GM12801 (cell line): ENCODE measurements at regions not wholly inside any gene's neighbourhood (a gene's known extent, or its start where the extent isn't known, plus 50 kb on each side); places are given as distances from the start of the nearest gene placed in this dataset.

Experiments
- CTCF ChIP-seq: IDR thresholded peaks from one replicate; pipeline ENCODE4 v1.5.1; 2011; ENCODE audit warnings: control low read depth; ENCODE audit not compliant: insufficient read length; ENCODE audit errors: extremely low read depth

- no peak for TF ChIP-seq CTCF
These were observed 642.1 kb upstream of the ADGRL2 start for GRCh38 chr1:81158592-81158991.

GRCh38 chr1:81157686-81158085 is 643.0 kb upstream of the ADGRL2 start:
- no peak for TF ChIP-seq CTCF

- no peak for TF ChIP-seq CTCF
These were observed 643.8 kb upstream of the ADGRL2 start for GRCh38 chr1:81156887-81157286.

- no peak for TF ChIP-seq CTCF
These were observed 645.6 kb upstream of the ADGRL2 start for GRCh38 chr1:81155131-81155530.

GRCh38 chr1:81151206-81151605 is 649.5 kb upstream of the ADGRL2 start:
- no peak for TF ChIP-seq CTCF

- no peak for TF ChIP-seq CTCF
These were observed 650.9 kb upstream of the ADGRL2 start for GRCh38 chr1:81149649-81150325.

- no peak for TF ChIP-seq CTCF
These were observed 656.4 kb upstream of the ADGRL2 start for GRCh38 chr1:81144240-81144825.
